Lung (tissue), 11 donors: ENCODE measurements at regions not wholly inside any gene's neighbourhood (a gene's known extent, or its start where the extent isn't known, plus 50 kb on each side); places are given as distances from the start of the nearest gene placed in this dataset.

Source experiments
- ATAC-seq: fragments of 200-7000 bp; cut with Tn5 transposase; one replicate; pipeline ENCODE4 v1.9.1; 2020; ENCODE audit warnings: moderate number of reproducible peaks; ENCODE audit not compliant: insufficient read depth, low FRiP score
- DNase-seq, 3 donors: peaks; one replicate each; pipeline ENCODE4 v3.0.0-alpha.2; 2013 to 2017
- H3K27ac ChIP-seq, 2 donors: one replicate each; pipeline ENCODE4 v1.5.1; 2013; ENCODE audit warnings: mild to moderate bottlenecking in 2 of 2, moderate library complexity in 2 of 2, control low read depth in 1 of 2, inconsistent platforms in 1 of 2, low read depth in 1 of 2, low read length in 1 of 2
- H3K27me3 ChIP-seq, 3 donors: one replicate each; pipeline ENCODE4 v1.5.1; 2013; ENCODE audit warnings: low read length in 2 of 3; ENCODE audit not compliant: control insufficient read depth in 3 of 3, insufficient read depth in 3 of 3
- H3K36me3 ChIP-seq, 4 donors: one replicate each; pipeline ENCODE4 v1.5.1; 2013; ENCODE audit warnings: low read length in 4 of 4, mild to moderate bottlenecking in 1 of 4, moderate library complexity in 1 of 4; ENCODE audit not compliant: control insufficient read depth in 4 of 4, insufficient read depth in 4 of 4
- H3K4me1 ChIP-seq, 5 donors: one replicate each; pipeline ENCODE4 v1.5.1; 2013; ENCODE audit warnings: low read length in 5 of 5, mild to moderate bottlenecking in 2 of 5, moderate library complexity in 1 of 5; ENCODE audit not compliant: control insufficient read depth in 5 of 5, insufficient read depth in 5 of 5
- H3K4me3 ChIP-seq: one replicate; pipeline ENCODE4 v1.5.1; 2013; ENCODE audit warnings: mild to moderate bottlenecking, control low read depth, moderate library complexity
- H3K9ac ChIP-seq, 2 donors: one replicate each; pipeline ENCODE4 v1.5.1; 2013; ENCODE audit warnings: low read length in 2 of 2, control low read depth in 1 of 2; ENCODE audit not compliant: insufficient read depth in 1 of 2
- H3K9me3 ChIP-seq, 4 donors: one replicate each; pipeline ENCODE4 v1.5.1; 2013; ENCODE audit warnings: low read length in 3 of 4, mild to moderate bottlenecking in 1 of 4, moderate library complexity in 1 of 4; ENCODE audit not compliant: control insufficient read depth in 4 of 4, insufficient read depth in 3 of 4
- WGBS, 2 donors: extraction: QIAGEN DNeasy Blood & Tissue Kit; methylation state at CpG; one replicate each; pipeline ENCODE4 v1.1.7; 2013; 5-methylcytosine and 5-hydroxymethylcytosine counted together
- TF ChIP-seq, protein P1 (sequence below): IDR thresholded peaks from 2 replicates; pipeline ENCODE4 v1.5.1; 2012; ENCODE audit warnings: mild to moderate bottlenecking; ENCODE audit errors: control extremely low read depth, extremely low read depth
- donor health status: control.
- donor health status: control.
- donor health status: Bipolar disorder and iron deficiency.
- donor health status: healthy.
- donor health status: DM: yes; HTN: yes; CAD: no.

- ATAC-seq (no peak), DNase-seq (no peak)
- no peaks in the 10 kb centered on the region for H3K4me1 ChIP-seq
- TF ChIP-seq, protein P1, sequence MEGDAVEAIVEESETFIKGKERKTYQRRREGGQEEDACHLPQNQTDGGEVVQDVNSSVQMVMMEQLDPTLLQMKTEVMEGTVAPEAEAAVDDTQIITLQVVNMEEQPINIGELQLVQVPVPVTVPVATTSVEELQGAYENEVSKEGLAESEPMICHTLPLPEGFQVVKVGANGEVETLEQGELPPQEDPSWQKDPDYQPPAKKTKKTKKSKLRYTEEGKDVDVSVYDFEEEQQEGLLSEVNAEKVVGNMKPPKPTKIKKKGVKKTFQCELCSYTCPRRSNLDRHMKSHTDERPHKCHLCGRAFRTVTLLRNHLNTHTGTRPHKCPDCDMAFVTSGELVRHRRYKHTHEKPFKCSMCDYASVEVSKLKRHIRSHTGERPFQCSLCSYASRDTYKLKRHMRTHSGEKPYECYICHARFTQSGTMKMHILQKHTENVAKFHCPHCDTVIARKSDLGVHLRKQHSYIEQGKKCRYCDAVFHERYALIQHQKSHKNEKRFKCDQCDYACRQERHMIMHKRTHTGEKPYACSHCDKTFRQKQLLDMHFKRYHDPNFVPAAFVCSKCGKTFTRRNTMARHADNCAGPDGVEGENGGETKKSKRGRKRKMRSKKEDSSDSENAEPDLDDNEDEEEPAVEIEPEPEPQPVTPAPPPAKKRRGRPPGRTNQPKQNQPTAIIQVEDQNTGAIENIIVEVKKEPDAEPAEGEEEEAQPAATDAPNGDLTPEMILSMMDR: no peak
- no peak overlapping the region for H3K9ac ChIP-seq
- no peaks in the 10 kb centered on the region for H3K27me3 ChIP-seq
- 76 to 88% methylated on average over 1 of the region's 1 CpG for WGBS, 2 donors
- H3K27ac ChIP-seq: no peak overlapping the region
- H3K9me3 ChIP-seq: peaks cover 0 to 5% (median 0%) of the 10 kb centered on the region in 4 donors
- H3K36me3 ChIP-seq: no peaks in the 10 kb centered on the region
- H3K4me3 ChIP-seq: no peak overlapping the region
These were observed 1519.8 kb upstream of the CDH9 start for GRCh38 chr5:28558196-28558595.

DNA sequence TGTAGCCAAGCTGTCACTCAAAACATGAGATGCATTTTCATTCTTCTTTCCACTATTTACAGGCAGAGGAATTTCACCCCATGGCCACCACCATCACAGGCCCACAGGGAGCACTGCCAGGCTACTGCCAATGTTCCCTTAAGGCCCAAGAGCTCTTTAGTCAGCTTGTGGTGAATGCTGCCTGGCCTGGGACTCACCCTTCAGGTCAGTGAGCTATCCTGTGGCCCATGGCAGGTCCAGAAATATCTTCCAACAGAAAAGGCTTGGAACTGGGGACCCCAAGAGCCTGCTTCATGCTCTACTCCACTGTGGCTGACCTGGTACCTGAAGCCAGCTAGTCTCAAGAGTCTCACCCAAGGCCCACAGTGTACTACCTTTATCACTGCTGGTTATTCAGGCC is 1518.7 kb upstream of the CDH9 start:
- Histone ChIP-seq H3K27ac (no peak overlapping the region), H3K9me3 (peaks cover 0 to 5% (median 0%) of the 10 kb centered on the region in 4 donors), H3K4me1 (no peaks in the 10 kb centered on the region), H3K4me3 (no peak overlapping the region), H3K9ac (no peak overlapping the region), H3K27me3 (no peaks in the 10 kb centered on the region), H3K36me3 (no peaks in the 10 kb centered on the region)
- TF ChIP-seq, protein P1: no peak
- ATAC-seq (no peak), DNase-seq (no peak)

DNA sequence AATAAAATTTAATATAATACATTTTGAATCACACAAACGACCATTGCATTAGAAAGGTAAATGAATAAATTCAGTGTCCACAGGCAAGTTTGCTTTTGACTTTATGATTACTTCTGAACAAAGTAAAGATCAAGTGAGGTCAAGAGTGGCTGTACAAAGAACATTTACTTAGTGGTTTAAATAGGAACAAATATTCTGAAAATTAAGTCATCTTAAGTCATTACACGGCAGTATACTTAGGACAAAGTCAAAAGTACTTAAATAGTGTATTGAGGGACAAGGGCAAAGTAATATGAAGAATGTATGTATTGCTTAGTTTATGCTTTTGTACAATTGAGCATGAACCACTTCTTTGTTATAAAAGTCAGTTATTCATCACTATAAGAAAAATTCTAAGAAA is 1511.2 kb upstream of the CDH9 start:
- WGBS, 2 donors: 45 to 70% methylated on average over 2 of the region's 2 CpGs
- H3K27me3 ChIP-seq: no peaks in the 10 kb centered on the region
- DNase-seq (peak in 2 of 3 donors; percentile 1 to 8), ATAC-seq (no peak)
- H3K9me3 ChIP-seq: peaks cover 0 to 2% (median 0%) of the 10 kb centered on the region in 4 donors
- no peak overlapping the region for H3K4me3 ChIP-seq
- TF ChIP-seq, protein P1: no peak
- peaks cover 0 to 3% (median 0%) of the 10 kb centered on the region in 5 donors for H3K4me1 ChIP-seq
- H3K36me3 ChIP-seq: no peaks in the 10 kb centered on the region
- H3K9ac ChIP-seq: no peak overlapping the region
- no peak overlapping the region for H3K27ac ChIP-seq

GRCh38 chr5:28548856-28549255 is 1510.5 kb upstream of the CDH9 start:
- ATAC-seq (no peak), DNase-seq (no peak)
- H3K9me3 ChIP-seq: peaks cover 0 to 2% (median 0%) of the 10 kb centered on the region in 4 donors
- H3K4me3 ChIP-seq: no peak overlapping the region
- no peak overlapping the region for H3K9ac ChIP-seq
- no peaks in the 10 kb centered on the region for H3K36me3 ChIP-seq
- peaks cover 0 to 3% (median 0%) of the 10 kb centered on the region in 5 donors for H3K4me1 ChIP-seq
- TF ChIP-seq, protein P1: no peak
- no peaks in the 10 kb centered on the region for H3K27me3 ChIP-seq
- 52 to 71% methylated on average over 1 of the region's 1 CpG for WGBS, 2 donors
- no peak overlapping the region for H3K27ac ChIP-seq
